GM21423 (cell line): ENCODE measurements at regions not wholly inside any gene's neighbourhood (a gene's known extent, or its start where the extent isn't known, plus 50 kb on each side); places are given as distances from the start of the nearest gene placed in this dataset.
"Not testable (repeated sequence)": the region's sequence is repeated elsewhere in the genome, so short reads cannot be mapped to it uniquely, and the experiment has no call there.

ENCODE experiments used
- ATAC-seq: cut with Tn5 transposase; IDR thresholded peaks from one replicate; pipeline ENCODE4 v1.9.1; 2021; ENCODE audit warnings: mild to moderate bottlenecking, moderate library complexity; ENCODE audit not compliant: unreplicated experiment

- no peak for ATAC-seq
Observed at GRCh38 chr4:124431653-124432192, 280.8 kb downstream of the ANKRD50 start.

- ATAC-seq = no peak
Observed at GRCh38 chr4:124432500-124432899, 280.0 kb downstream of the ANKRD50 start.

- ATAC-seq = no peak
Observed at GRCh38 chr4:124433044-124433443, 279.5 kb downstream of the ANKRD50 start.

GRCh38 chr4:124433500-124433899 lies 279.0 kb downstream of the ANKRD50 start:
- ATAC-seq = no peak

GRCh38 chr4:124435274-124435950 lies 277.1 kb downstream of the ANKRD50 start:
- no peak for ATAC-seq

- ATAC-seq = no peak
Observed at GRCh38 chr4:124437853-124438495, 274.6 kb downstream of the ANKRD50 start.

GRCh38 chr4:124445071-124445470 lies 267.5 kb downstream of the ANKRD50 start:
- ATAC-seq = no peak

- no peak for ATAC-seq
Observed at GRCh38 chr4:124449881-124450280, 262.7 kb downstream of the ANKRD50 start.

GRCh38 chr4:124450851-124451250 lies 261.7 kb downstream of the ANKRD50 start:
- ATAC-seq = no peak

GRCh38 chr4:124454772-124455270 lies 257.7 kb downstream of the ANKRD50 start:
- ATAC-seq = no peak

GRCh38 chr4:124455671-124456070 lies 256.9 kb downstream of the ANKRD50 start:
- ATAC-seq = no peak

GRCh38 chr4:124459196-124459940 lies 253.2 kb downstream of the ANKRD50 start:
- no peak for ATAC-seq

GRCh38 chr4:124459941-124460310 lies 252.6 kb downstream of the ANKRD50 start:
- no peak for ATAC-seq

- ATAC-seq = not testable (repeated sequence)
Observed at GRCh38 chr4:124461592-124461991, 250.9 kb downstream of the ANKRD50 start.

- ATAC-seq = no peak
Observed at GRCh38 chr4:124462954-124463828, 249.3 kb downstream of the ANKRD50 start.

- ATAC-seq = no peak
Observed at GRCh38 chr4:124464836-124465235, 247.7 kb downstream of the ANKRD50 start.

GRCh38 chr4:124468360-124468759 lies 244.2 kb downstream of the ANKRD50 start:
- ATAC-seq = no peak

GRCh38 chr4:124469981-124470380 lies 242.6 kb downstream of the ANKRD50 start:
- ATAC-seq = no peak

- no peak for ATAC-seq
Observed at GRCh38 chr4:124478470-124478869, 234.1 kb downstream of the ANKRD50 start.

GRCh38 chr4:124480061-124480460 lies 232.5 kb downstream of the ANKRD50 start:
- no peak for ATAC-seq

- ATAC-seq = no peak
Observed at GRCh38 chr4:124481123-124481522, 231.4 kb downstream of the ANKRD50 start.
